ENCODE measurements at regions not wholly inside any gene's neighbourhood (a gene's known extent, or its start where the extent isn't known, plus 50 kb on each side); places are given as distances from the start of the nearest gene placed in this dataset.

DNA sequence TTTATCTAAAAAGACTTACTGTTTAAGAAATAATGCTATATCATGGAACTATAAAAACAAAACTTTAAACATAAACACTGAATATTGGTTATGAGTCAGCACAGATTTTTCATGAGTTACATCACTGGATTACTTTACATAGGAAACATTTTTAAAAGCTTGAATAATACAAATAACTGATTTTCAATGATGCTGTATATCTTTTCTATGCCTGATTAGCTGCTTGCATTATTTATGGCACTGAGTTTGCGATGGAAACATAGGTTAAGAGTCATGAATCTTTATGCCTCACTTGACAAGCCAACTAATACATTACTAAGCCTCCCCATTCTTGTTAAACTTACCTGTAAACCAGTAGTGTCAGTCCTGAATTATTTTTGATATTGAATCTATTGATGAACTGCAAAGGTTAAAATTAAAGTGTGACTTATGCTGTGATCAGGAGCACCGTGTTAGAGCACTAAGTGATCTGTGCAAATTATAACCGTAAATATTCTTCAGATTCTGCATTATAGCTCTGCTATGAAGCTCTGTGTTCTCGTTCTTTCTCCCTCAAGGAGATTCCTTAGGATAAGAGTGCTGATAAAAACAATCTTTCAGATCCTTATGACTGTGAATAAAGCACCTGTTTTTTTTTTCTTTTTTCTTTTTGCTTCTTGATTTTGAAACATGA is 437.3 kb upstream of the BCHE start:
- ATAC-seq (no peak), FAIRE-seq (no peak), DNase-seq (ENCODE audit: low read depth in 1 of 2, low spot score in 1 of 2) (no peak)
- no peak overlapping the region for H3K27ac ChIP-seq
- 54% methylated on average over 4 of the region's 4 CpGs for WGBS (ENCODE audit: missing lambda C conversion rate)
- no peaks in the 10 kb centered on the region; the same call in 2 of the 3 replicates for H3K4me1 ChIP-seq
- no peaks in the 10 kb centered on the region for H3K9me3 ChIP-seq
- CTCF ChIA-PET, result no interaction called here
- no peak overlapping the region for H3K4me3 ChIP-seq
- POLR2A ChIA-PET, result no interaction called here
- H3K4me2 ChIP-seq, result 0 out of 3 replicates have a peak overlapping the region, but pooled peaks have one; percentile 10
- TF ChIP-seq PHF8 (IDR thresholded peaks at IDR 0.05; ENCODE audit: borderline replicate concordance, low read depth) (no peak), RFX5 (IDR thresholded peaks at IDR 0.05) (no peak), JUNB (IDR thresholded peaks at IDR 0.05) (no peak), CBX2 (IDR thresholded peaks at IDR 0.05; ENCODE audit: borderline replicate concordance, low read depth) (no peak), CHD2 (IDR thresholded peaks at IDR 0.05; ENCODE audit: low read length, partially characterized antibody) (no peak), EP300 (IDR thresholded peaks at IDR 0.05) (no peak), RAD21 (conservative IDR thresholded peaks at IDR 0.05 in 1 of 2, IDR thresholded peaks at IDR 0.05 in 1 of 2) (no peak), RCOR1 (IDR thresholded peaks at IDR 0.05; ENCODE audit: low read depth, low read length) (no peak), NR3C1 (IDR thresholded peaks at IDR 0.05) (no peak), MAZ (IDR thresholded peaks at IDR 0.05; ENCODE audit: borderline replicate concordance, low read depth, low read length) (no peak), FOSB (CRISPR knock-in tag; IDR thresholded peaks at IDR 0.05) (no peak), BHLHE40 (IDR thresholded peaks at IDR 0.05; ENCODE audit: low read depth, low read length) (no peak)
- TF ChIP-seq, protein P1, sequence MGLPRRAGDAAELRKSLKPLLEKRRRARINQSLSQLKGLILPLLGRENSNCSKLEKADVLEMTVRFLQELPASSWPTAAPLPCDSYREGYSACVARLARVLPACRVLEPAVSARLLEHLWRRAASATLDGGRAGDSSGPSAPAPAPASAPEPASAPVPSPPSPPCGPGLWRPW (IDR thresholded peaks at IDR 0.05), result no peak

DNA sequence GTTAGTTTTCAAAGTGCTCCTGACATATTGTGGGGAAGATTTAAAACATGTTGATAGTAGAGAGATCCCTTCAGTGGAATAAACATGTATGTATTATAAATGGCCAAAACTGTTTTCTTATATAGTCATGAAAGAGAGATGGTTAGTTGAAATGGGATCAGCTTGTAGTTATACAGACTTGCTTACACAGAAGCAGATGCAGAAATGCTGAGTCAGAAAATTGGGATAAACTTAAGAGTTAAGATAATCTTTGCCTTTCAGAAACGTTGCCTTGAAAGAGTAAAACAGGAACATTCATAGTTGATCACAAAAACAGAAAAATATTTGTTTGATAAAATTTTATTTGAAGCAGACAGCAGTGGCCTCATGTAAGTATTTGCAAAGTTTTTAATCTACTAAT is 433.2 kb upstream of the BCHE start:
- FAIRE-seq (no peak), DNase-seq (ENCODE audit: low read depth in 1 of 2, low spot score in 1 of 2) (no peak), ATAC-seq (no peak)
- H3K4me2 ChIP-seq, result no peak overlapping the region
- WGBS (ENCODE audit: missing lambda C conversion rate), result 3% methylated on average over 1 of the region's 1 CpG
- no peak overlapping the region for H3K27ac ChIP-seq
- H3K4me3 ChIP-seq, result no peak overlapping the region
- H3K9me3 ChIP-seq, result no peaks in the 10 kb centered on the region
- ChIA-PET CTCF (no interaction called here), POLR2A (no interaction called here)
- H3K4me1 ChIP-seq, result no peaks in the 10 kb centered on the region; the same call in 2 of the 3 replicates
- TF ChIP-seq MAFK (IDR thresholded peaks at IDR 0.05; ENCODE audit: partially characterized antibody), result peak; percentile 61
- no peak for TF ChIP-seq JUN (IDR thresholded peaks at IDR 0.05)

DNA sequence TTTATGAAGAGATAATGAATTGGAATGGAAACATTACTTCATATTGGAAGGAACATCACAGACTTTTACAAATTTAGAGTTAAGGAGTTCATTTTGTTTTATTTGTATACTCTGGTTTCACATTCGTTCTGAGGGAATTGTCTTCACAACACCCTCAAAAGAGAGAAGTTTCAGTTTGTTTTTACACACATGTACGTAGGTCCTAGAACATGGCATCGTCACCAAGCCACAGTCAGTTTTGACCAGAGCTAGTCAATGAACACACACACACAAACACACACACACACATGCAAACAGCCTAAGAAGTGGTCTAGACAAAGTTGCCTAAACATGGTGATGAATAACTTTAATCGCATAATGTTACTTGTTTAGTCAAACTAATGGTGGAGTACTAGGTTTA is 427.9 kb upstream of the BCHE start:
- H3K4me2 ChIP-seq, result no peak overlapping the region
- no peaks in the 10 kb centered on the region for H3K4me1 ChIP-seq
- DNase-seq (ENCODE audit: low read depth in 1 of 2, low spot score in 1 of 2) (no peak), ATAC-seq (no peak), FAIRE-seq (no peak)
- CTCF ChIA-PET, result no interaction called here
- no peaks in the 10 kb centered on the region for H3K9me3 ChIP-seq
- WGBS (ENCODE audit: missing lambda C conversion rate), result 49% methylated on average over 4 of the region's 4 CpGs
- no peak overlapping the region for H3K4me3 ChIP-seq
- no peak overlapping the region for H3K27ac ChIP-seq
- TF ChIP-seq POLR2A (IDR thresholded peaks at IDR 0.05; ENCODE audit: low read length) (no peak), TP53 (CRISPR knock-in tag; IDR thresholded peaks at IDR 0.05) (no peak), HOXA7 (CRISPR knock-in tag; IDR thresholded peaks at IDR 0.05) (no peak), HOXB13 (CRISPR knock-in tag; IDR thresholded peaks at IDR 0.05; ENCODE audit: low read depth) (no peak), MYC (IDR thresholded peaks at IDR 0.05; ENCODE audit: borderline replicate concordance, low read length) (no peak), NR3C1 (IDR thresholded peaks at IDR 0.05) (no peak), ZC3H11A (IDR thresholded peaks at IDR 0.05) (no peak), RNF2 (IDR thresholded peaks at IDR 0.05; ENCODE audit: borderline replicate concordance, low read depth) (no peak)
- POLR2A ChIA-PET, result no interaction called here

DNA sequence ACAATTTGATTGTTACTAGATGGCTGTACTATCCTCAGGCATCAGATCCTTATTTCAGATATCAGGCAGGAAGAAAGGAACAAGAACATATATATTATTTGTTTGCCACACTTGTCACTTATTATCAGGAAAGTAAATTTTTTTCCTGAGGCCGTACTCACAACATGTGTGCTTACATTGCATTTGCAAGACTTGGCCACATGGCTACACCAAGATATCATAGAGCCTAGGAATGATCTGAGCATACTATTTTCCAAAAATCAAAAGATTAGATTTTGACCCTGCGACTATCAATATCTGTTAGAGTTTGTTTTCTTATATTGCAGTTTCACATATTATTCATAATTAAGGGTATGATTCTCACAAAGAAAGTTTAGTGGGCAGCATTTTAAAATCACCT is 426.2 kb upstream of the BCHE start:
- ATAC-seq, result no peak
- POLR2A ChIA-PET, result no interaction called here
- no peak for FAIRE-seq
- no peak for DNase-seq (ENCODE audit: low read depth in 1 of 2, low spot score in 1 of 2)
- no peak overlapping the region for H3K4me3 ChIP-seq
- no peak overlapping the region for H3K4me2 ChIP-seq
- no peaks in the 10 kb centered on the region for H3K9me3 ChIP-seq
- no peaks in the 10 kb centered on the region for H3K4me1 ChIP-seq
- no peak overlapping the region for H3K27ac ChIP-seq
- CTCF ChIA-PET, result no interaction called here
- 52% methylated on average over 2 of the region's 2 CpGs for WGBS (ENCODE audit: missing lambda C conversion rate)
- TF ChIP-seq, protein P2, sequence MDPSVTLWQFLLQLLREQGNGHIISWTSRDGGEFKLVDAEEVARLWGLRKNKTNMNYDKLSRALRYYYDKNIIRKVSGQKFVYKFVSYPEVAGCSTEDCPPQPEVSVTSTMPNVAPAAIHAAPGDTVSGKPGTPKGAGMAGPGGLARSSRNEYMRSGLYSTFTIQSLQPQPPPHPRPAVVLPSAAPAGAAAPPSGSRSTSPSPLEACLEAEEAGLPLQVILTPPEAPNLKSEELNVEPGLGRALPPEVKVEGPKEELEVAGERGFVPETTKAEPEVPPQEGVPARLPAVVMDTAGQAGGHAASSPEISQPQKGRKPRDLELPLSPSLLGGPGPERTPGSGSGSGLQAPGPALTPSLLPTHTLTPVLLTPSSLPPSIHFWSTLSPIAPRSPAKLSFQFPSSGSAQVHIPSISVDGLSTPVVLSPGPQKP (IDR thresholded peaks at IDR 0.05; ENCODE audit: low read depth, low read length), result no peak
- no peak for TF ChIP-seq TFCP2L1 (CRISPR knock-in tag; IDR thresholded peaks at IDR 0.05)
- TF ChIP-seq KDM5A (IDR thresholded peaks at IDR 0.05), result no peak
- TF ChIP-seq HOXB13 (CRISPR knock-in tag; IDR thresholded peaks at IDR 0.05; ENCODE audit: low read depth), result no peak
- no peak for TF ChIP-seq CHD2 (IDR thresholded peaks at IDR 0.05; ENCODE audit: low read length, partially characterized antibody)
- TF ChIP-seq, protein P3, sequence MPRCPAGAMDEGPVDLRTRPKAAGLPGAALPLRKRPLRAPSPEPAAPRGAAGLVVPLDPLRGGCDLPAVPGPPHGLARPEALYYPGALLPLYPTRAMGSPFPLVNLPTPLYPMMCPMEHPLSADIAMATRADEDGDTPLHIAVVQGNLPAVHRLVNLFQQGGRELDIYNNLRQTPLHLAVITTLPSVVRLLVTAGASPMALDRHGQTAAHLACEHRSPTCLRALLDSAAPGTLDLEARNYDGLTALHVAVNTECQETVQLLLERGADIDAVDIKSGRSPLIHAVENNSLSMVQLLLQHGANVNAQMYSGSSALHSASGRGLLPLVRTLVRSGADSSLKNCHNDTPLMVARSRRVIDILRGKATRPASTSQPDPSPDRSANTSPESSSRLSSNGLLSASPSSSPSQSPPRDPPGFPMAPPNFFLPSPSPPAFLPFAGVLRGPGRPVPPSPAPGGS (IDR thresholded peaks at IDR 0.05), result no peak
- TF ChIP-seq, protein P1 (IDR thresholded peaks at IDR 0.05), result no peak
- TF ChIP-seq, protein P4, sequence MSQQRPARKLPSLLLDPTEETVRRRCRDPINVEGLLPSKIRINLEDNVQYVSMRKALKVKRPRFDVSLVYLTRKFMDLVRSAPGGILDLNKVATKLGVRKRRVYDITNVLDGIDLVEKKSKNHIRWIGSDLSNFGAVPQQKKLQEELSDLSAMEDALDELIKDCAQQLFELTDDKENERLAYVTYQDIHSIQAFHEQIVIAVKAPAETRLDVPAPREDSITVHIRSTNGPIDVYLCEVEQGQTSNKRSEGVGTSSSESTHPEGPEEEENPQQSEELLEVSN (IDR thresholded peaks at IDR 0.05; ENCODE audit: borderline replicate concordance, low read depth), result no peak
